BLaER1 (cell line): ENCODE measurements at regions not wholly inside any gene's neighbourhood (a gene's known extent, or its start where the extent isn't known, plus 50 kb on each side); places are given as distances from the start of the nearest gene placed in this dataset.

ENCODE experiments used
- H3K27ac ChIP-seq: shearing (Covaris generic); formaldehyde crosslinking; 2 replicates; pipeline ENCODE4 v1.8.1; 2022
- H3K27me3 ChIP-seq: shearing (Covaris generic); formaldehyde crosslinking; 2 replicates; pipeline ENCODE4 v1.8.1; 2022
- H3K36me3 ChIP-seq: shearing (Covaris generic); formaldehyde crosslinking; 2 replicates; pipeline ENCODE4 v1.8.1; 2022
- H3K4me1 ChIP-seq: shearing (Covaris generic); formaldehyde crosslinking; 2 replicates; pipeline ENCODE4 v1.8.1; 2022
- H3K4me2 ChIP-seq: shearing (Covaris generic); formaldehyde crosslinking; 2 replicates; pipeline ENCODE4 v1.8.1; 2022
- H3K4me3 ChIP-seq: shearing (Covaris generic); formaldehyde crosslinking; 2 replicates; pipeline ENCODE4 v1.8.1; 2022
- H3K9ac ChIP-seq: shearing (Covaris generic); formaldehyde crosslinking; 2 replicates; pipeline ENCODE4 v1.8.1; 2022
- H3K9me3 ChIP-seq: shearing (Covaris generic); formaldehyde crosslinking; 2 replicates; pipeline ENCODE4 v1.8.1; 2022
- H4K20me1 ChIP-seq: shearing (Covaris generic); formaldehyde crosslinking; 2 replicates; pipeline ENCODE4 v1.8.1; 2022
- Cebpa-rat ChIP-seq: shearing (Covaris generic); IDR thresholded peaks from 2 replicates; pipeline ENCODE4 v1.8.1; 2022

GRCh38 chr21:17334484-17334883 is 178.4 kb upstream of the CXADR start:
- H3K9me3 ChIP-seq: no peaks in the 10 kb centered on the region
- no peaks in the 10 kb centered on the region for H3K4me1 ChIP-seq
- no peak overlapping the region for H3K4me2 ChIP-seq
- H3K9ac ChIP-seq: no peak overlapping the region
- H3K27ac ChIP-seq: no peak overlapping the region
- no peak overlapping the region for H3K4me3 ChIP-seq
- no peak for TF ChIP-seq Cebpa-rat
- no peaks in the 10 kb centered on the region for H3K27me3 ChIP-seq
- no peaks in the 10 kb centered on the region for H3K36me3 ChIP-seq
- H4K20me1 ChIP-seq: no peaks in the 10 kb centered on the region

- Histone ChIP-seq H3K36me3 (no peaks in the 10 kb centered on the region), H3K27ac (no peak overlapping the region), H4K20me1 (no peaks in the 10 kb centered on the region), H3K27me3 (no peaks in the 10 kb centered on the region), H3K9me3 (no peaks in the 10 kb centered on the region), H3K4me1 (no peaks in the 10 kb centered on the region), H3K4me3 (no peak overlapping the region), H3K9ac (no peak overlapping the region), H3K4me2 (no peak overlapping the region)
- TF ChIP-seq Cebpa-rat: no peak
Measured at GRCh38 chr21:17340081-17340480, 172.8 kb upstream of the CXADR start.

GRCh38 chr21:17343055-17343454 is 169.8 kb upstream of the CXADR start:
- H3K9ac ChIP-seq: no peak overlapping the region
- no peaks in the 10 kb centered on the region for H4K20me1 ChIP-seq
- H3K4me3 ChIP-seq: no peak overlapping the region
- no peaks in the 10 kb centered on the region for H3K9me3 ChIP-seq
- no peaks in the 10 kb centered on the region for H3K4me1 ChIP-seq
- no peak overlapping the region for H3K27ac ChIP-seq
- no peak for TF ChIP-seq Cebpa-rat
- no peak overlapping the region for H3K4me2 ChIP-seq
- H3K27me3 ChIP-seq: no peaks in the 10 kb centered on the region
- H3K36me3 ChIP-seq: no peaks in the 10 kb centered on the region

DNA sequence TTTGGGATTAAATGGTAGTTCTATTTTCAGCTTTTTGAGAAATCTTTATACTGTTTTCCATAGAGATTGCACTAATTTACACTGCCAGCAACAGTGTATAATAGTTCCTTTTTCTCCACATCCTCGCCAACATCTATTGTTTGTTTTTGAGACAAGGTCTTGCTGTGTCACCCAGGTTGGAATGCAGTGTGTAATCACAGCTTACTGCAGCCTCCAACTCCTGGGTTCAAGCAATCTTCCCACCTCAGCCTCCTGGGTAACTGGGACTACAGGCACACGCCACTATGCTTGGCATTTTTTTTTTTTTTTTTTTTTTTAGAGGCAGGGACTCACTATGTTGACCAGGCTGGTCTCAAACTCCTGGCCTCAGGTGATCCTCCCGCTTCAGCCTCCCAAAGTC is 164.5 kb upstream of the CXADR start:
- Histone ChIP-seq H3K36me3 (no peaks in the 10 kb centered on the region), H3K9ac (no peak overlapping the region), H3K4me1 (peaks cover 8% of the 10 kb centered on the region), H3K9me3 (no peaks in the 10 kb centered on the region), H3K27me3 (no peaks in the 10 kb centered on the region), H3K4me3 (no peak overlapping the region), H3K27ac (no peak overlapping the region), H3K4me2 (no peak overlapping the region), H4K20me1 (no peaks in the 10 kb centered on the region)
- TF ChIP-seq Cebpa-rat: no peak

GRCh38 chr21:17348849-17349248 is 164.0 kb upstream of the CXADR start:
- TF ChIP-seq Cebpa-rat: no peak
- peaks cover 12% of the 10 kb centered on the region for H3K4me1 ChIP-seq
- H3K27ac ChIP-seq: no peak overlapping the region
- no peaks in the 10 kb centered on the region for H3K36me3 ChIP-seq
- no peaks in the 10 kb centered on the region for H3K27me3 ChIP-seq
- H3K4me2 ChIP-seq: no peak overlapping the region
- H3K9ac ChIP-seq: no peak overlapping the region
- H3K4me3 ChIP-seq: no peak overlapping the region
- no peaks in the 10 kb centered on the region for H4K20me1 ChIP-seq
- H3K9me3 ChIP-seq: no peaks in the 10 kb centered on the region

GRCh38 chr21:17351766-17352165 is 161.1 kb upstream of the CXADR start:
- no peak overlapping the region for H3K27ac ChIP-seq
- H3K36me3 ChIP-seq: no peaks in the 10 kb centered on the region
- no peak overlapping the region for H3K9ac ChIP-seq
- no peak for TF ChIP-seq Cebpa-rat
- no peak overlapping the region for H3K4me2 ChIP-seq
- H3K4me1 ChIP-seq: peaks cover 12% of the 10 kb centered on the region
- H3K9me3 ChIP-seq: no peaks in the 10 kb centered on the region
- H4K20me1 ChIP-seq: no peaks in the 10 kb centered on the region
- no peak overlapping the region for H3K4me3 ChIP-seq
- H3K27me3 ChIP-seq: no peaks in the 10 kb centered on the region

DNA sequence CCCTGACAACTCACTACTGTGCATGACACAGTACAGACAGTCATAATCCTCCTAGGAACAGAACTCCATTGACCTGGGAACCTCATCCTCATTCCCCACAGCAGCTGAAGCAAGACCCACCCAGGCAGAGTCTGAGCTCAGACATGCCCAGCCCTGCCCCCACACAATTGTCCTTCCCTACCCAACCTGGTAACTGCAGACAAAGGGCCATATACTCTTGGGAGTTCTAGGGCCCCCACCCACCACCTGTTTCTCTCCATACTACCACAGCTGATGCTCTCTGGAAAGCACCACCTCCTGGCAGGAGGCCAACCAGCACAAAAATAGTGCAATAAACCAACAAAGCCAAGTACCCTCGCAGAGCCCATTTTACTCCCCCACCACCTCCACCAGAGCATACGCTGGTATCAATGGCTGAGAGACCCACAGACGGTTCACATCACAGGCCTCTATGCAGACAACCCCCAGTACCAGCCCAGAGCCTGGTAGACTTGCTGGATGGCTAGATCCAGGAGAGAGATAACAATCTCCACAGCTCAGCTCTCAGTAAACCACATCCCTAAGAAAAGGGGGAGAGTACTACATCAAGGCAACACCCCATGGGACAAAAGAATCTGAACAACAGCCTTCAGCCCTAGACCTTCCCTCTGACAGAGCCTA is 159.7 kb upstream of the CXADR start:
- Histone ChIP-seq H3K4me1 (peaks cover 12% of the 10 kb centered on the region), H4K20me1 (no peaks in the 10 kb centered on the region), H3K36me3 (no peaks in the 10 kb centered on the region), H3K4me3 (no peak overlapping the region), H3K9ac (no peak overlapping the region), H3K27ac (no peak overlapping the region), H3K9me3 (no peaks in the 10 kb centered on the region), H3K27me3 (no peaks in the 10 kb centered on the region), H3K4me2 (peak overlapping the region; percentile 59)
- no peak for TF ChIP-seq Cebpa-rat

GRCh38 chr21:17359781-17360180 is 153.1 kb upstream of the CXADR start:
- Histone ChIP-seq H3K27me3 (no peaks in the 10 kb centered on the region), H3K36me3 (no peaks in the 10 kb centered on the region), H3K4me1 (peaks cover 15% of the 10 kb centered on the region), H3K4me2 (peak overlapping the region; percentile 53), H3K27ac (peak overlapping the region; percentile 73), H4K20me1 (no peaks in the 10 kb centered on the region), H3K4me3 (no peak overlapping the region), H3K9ac (no peak overlapping the region), H3K9me3 (peaks cover 12% of the 10 kb centered on the region; the same call in 1 of the 2 replicates)
- TF ChIP-seq Cebpa-rat: no peak

- H3K4me2 ChIP-seq: no peak overlapping the region
- H3K4me3 ChIP-seq: no peak overlapping the region
- TF ChIP-seq Cebpa-rat: no peak
- H3K9ac ChIP-seq: no peak overlapping the region
- no peaks in the 10 kb centered on the region for H3K4me1 ChIP-seq
- no peaks in the 10 kb centered on the region for H4K20me1 ChIP-seq
- H3K9me3 ChIP-seq: no peaks in the 10 kb centered on the region
- no peak overlapping the region for H3K27ac ChIP-seq
- no peaks in the 10 kb centered on the region for H3K36me3 ChIP-seq
- no peaks in the 10 kb centered on the region for H3K27me3 ChIP-seq
Measured at GRCh38 chr21:17368748-17369363, 144.0 kb upstream of the CXADR start.

GRCh38 chr21:17370263-17370662 is 142.6 kb upstream of the CXADR start:
- Histone ChIP-seq H3K4me3 (no peak overlapping the region), H3K4me2 (no peak overlapping the region), H3K27ac (no peak overlapping the region), H3K9ac (no peak overlapping the region), H3K36me3 (no peaks in the 10 kb centered on the region), H3K9me3 (no peaks in the 10 kb centered on the region), H3K4me1 (no peaks in the 10 kb centered on the region), H3K27me3 (no peaks in the 10 kb centered on the region), H4K20me1 (no peaks in the 10 kb centered on the region)
- TF ChIP-seq Cebpa-rat: no peak
